GM18502 (cell line): ENCODE measurements at regions not wholly inside any gene's neighbourhood (a gene's known extent, or its start where the extent isn't known, plus 50 kb on each side); places are given as distances from the start of the nearest gene placed in this dataset.
A peak's percentile ranks its signal among the peaks of the same experiment; 100 is the strongest.
"Not testable (repeated sequence)": the region's sequence is repeated elsewhere in the genome, so short reads cannot be mapped to it uniquely, and the experiment has no call there.

Experiments used
- ATAC-seq: cut with Tn5 transposase; IDR thresholded peaks from one replicate; pipeline ENCODE4 v1.9.1; 2021; ENCODE audit warnings: mild to moderate bottlenecking; ENCODE audit not compliant: unreplicated experiment, poor library complexity

- ATAC-seq = no peak
These were observed 171.1 kb upstream of the CXCL13 start for GRCh38 chr4:77434299-77435092.

- ATAC-seq = no peak
These were observed 168.5 kb upstream of the CXCL13 start for GRCh38 chr4:77437079-77437478.

- ATAC-seq = no peak
These were observed 167.1 kb upstream of the CXCL13 start for GRCh38 chr4:77438549-77438948.

GRCh38 chr4:77443941-77444340 is 161.7 kb upstream of the CXCL13 start:
- ATAC-seq = no peak

GRCh38 chr4:77445823-77446222 is 159.8 kb upstream of the CXCL13 start:
- no peak for ATAC-seq

- no peak for ATAC-seq
These were observed 159.0 kb upstream of the CXCL13 start for GRCh38 chr4:77446601-77447000.

- no peak for ATAC-seq
These were observed 156.4 kb upstream of the CXCL13 start for GRCh38 chr4:77449171-77449570.

- ATAC-seq = no peak
These were observed 155.6 kb upstream of the CXCL13 start for GRCh38 chr4:77450006-77450405.

GRCh38 chr4:77451530-77451929 is 154.1 kb upstream of the CXCL13 start:
- no peak for ATAC-seq

- ATAC-seq = not testable (repeated sequence)
These were observed 153.5 kb upstream of the CXCL13 start for GRCh38 chr4:77452117-77452516.

GRCh38 chr4:77453911-77454310 is 151.7 kb upstream of the CXCL13 start:
- ATAC-seq = no peak

- no peak for ATAC-seq
These were observed 150.8 kb upstream of the CXCL13 start for GRCh38 chr4:77454858-77455257.

- not testable (repeated sequence) for ATAC-seq
These were observed 141.5 kb upstream of the CXCL13 start for GRCh38 chr4:77464100-77464499.

GRCh38 chr4:77465271-77465670 is 140.3 kb upstream of the CXCL13 start:
- ATAC-seq = no peak

- ATAC-seq = no peak
These were observed 139.2 kb upstream of the CXCL13 start for GRCh38 chr4:77466430-77466829.

- no peak for ATAC-seq
These were observed 133.7 kb upstream of the CXCL13 start for GRCh38 chr4:77471821-77472495.

GRCh38 chr4:77473509-77473908 is 132.1 kb upstream of the CXCL13 start:
- no peak for ATAC-seq

GRCh38 chr4:77481856-77482255 is 123.8 kb upstream of the CXCL13 start:
- ATAC-seq = no peak

GRCh38 chr4:77488882-77489281 is 116.7 kb upstream of the CXCL13 start:
- no peak for ATAC-seq

GRCh38 chr4:77493120-77493752 is 112.4 kb upstream of the CXCL13 start:
- peak; percentile 82 for ATAC-seq

- ATAC-seq = peak; percentile 62
These were observed 111.6 kb upstream of the CXCL13 start for GRCh38 chr4:77493829-77494551.
